Bronchial epithelial cell (primary cell): ENCODE measurements at regions not wholly inside any gene's neighbourhood (a gene's known extent, or its start where the extent isn't known, plus 50 kb on each side); places are given as distances from the start of the nearest gene placed in this dataset.
"Not testable (repeated sequence)": the region's sequence is repeated elsewhere in the genome, so short reads cannot be mapped to it uniquely, and the experiment has no call there.

Experiments
- DNase-seq: peaks from one replicate; pipeline ENCODE4 v3.0.0-alpha.2; 2010; ENCODE audit warnings: low read depth
- FAIRE-seq: peaks from 2 replicates; lab custom pipeline; 2011; peaks lifted over from hg19 to GRCh38; lab: Jason Lieb, UNC
- H3K27me3 ChIP-seq: 2 replicates; pipeline ENCODE4 v1.5.1; 2011; ENCODE audit warnings: low read length; ENCODE audit not compliant: control insufficient read depth, insufficient read depth
- H3K36me3 ChIP-seq: 2 replicates; pipeline ENCODE4 v1.5.1; 2011; ENCODE audit warnings: low read length; ENCODE audit not compliant: control insufficient read depth, insufficient read depth
- H3K4me3 ChIP-seq: 2 replicates; pipeline ENCODE4 v1.5.1; 2011; ENCODE audit warnings: mild to moderate bottlenecking, low read depth, low read length, control low read depth
- TF ChIP-seq, protein P1 (sequence below): IDR thresholded peaks from 2 replicates; pipeline ENCODE4 v1.5.1; 2011; ENCODE audit warnings: mild to moderate bottlenecking, moderate library complexity, low read length, control low read depth, inconsistent platforms; ENCODE audit not compliant: insufficient read depth, severe bottlenecking

DNA sequence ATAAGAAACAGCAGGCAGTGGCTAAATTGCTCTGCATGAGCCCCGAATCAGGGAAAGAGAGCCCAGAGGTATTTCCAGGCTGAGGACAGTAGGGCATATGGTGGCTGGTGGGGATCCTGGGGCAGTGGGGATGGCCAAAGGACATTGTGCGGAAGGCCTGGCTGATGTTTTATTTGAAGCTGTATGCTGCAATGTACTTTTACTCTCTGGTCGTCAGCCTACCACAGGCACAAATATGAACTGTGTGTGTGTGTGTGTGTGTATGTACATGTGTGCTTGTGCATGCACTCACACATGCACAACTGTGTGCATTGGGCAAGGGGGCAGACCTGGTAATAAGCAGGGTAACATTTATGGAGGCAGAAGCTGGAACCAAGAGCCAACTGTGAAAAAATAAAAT lies 74.7 kb upstream of the GZMB start:
- no peaks in the 10 kb centered on the region for H3K27me3 ChIP-seq
- DNase-seq (no peak), FAIRE-seq (no peak)
- no peak overlapping the region for H3K4me3 ChIP-seq
- TF ChIP-seq, protein P1, sequence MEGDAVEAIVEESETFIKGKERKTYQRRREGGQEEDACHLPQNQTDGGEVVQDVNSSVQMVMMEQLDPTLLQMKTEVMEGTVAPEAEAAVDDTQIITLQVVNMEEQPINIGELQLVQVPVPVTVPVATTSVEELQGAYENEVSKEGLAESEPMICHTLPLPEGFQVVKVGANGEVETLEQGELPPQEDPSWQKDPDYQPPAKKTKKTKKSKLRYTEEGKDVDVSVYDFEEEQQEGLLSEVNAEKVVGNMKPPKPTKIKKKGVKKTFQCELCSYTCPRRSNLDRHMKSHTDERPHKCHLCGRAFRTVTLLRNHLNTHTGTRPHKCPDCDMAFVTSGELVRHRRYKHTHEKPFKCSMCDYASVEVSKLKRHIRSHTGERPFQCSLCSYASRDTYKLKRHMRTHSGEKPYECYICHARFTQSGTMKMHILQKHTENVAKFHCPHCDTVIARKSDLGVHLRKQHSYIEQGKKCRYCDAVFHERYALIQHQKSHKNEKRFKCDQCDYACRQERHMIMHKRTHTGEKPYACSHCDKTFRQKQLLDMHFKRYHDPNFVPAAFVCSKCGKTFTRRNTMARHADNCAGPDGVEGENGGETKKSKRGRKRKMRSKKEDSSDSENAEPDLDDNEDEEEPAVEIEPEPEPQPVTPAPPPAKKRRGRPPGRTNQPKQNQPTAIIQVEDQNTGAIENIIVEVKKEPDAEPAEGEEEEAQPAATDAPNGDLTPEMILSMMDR: no peak
- H3K36me3 ChIP-seq: no peaks in the 10 kb centered on the region

DNA sequence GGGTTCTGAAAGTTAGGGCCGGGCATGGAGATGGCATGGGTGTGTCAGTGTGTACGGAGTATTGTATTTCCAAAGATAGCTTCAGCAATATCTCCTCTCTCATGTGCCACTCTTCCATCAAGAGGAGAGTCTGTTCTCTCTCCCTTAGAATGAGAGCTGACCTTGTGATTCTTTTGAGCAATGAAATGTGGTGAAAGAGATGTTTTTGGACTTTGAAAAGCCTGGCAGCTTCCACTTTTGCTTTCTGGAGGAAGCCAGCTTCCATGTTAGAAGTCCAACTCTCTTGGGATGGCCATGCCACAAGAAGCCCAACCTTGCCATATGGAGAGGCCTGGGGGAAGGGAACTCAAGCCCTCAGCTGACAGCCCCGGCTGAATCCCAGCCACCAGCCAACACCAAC lies 72.4 kb upstream of the GZMB start:
- H3K36me3 ChIP-seq: no peaks in the 10 kb centered on the region
- TF ChIP-seq, protein P1: no peak
- FAIRE-seq: no peak

DNA sequence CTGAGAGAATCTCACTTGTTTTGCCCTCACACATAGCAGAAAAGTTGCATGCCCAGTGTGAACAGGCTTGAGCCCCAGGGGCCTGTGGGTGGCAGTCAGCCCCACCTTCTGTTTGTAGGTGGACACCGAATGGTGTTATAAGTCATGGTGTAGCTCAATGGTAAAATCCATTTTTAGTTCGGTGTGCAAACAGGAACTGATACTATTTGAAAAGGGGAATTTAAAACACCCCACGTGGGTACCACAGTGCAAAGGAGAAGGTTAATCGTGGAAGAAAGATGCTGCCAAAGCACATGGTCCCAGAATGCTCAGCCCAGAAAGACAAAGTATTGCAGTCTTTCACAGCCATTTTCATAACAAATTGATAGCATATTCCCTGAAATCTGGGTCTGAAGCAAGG lies 71.8 kb upstream of the GZMB start:
- FAIRE-seq: no peak
- no peak for DNase-seq
- Histone ChIP-seq H3K4me3 (no peak overlapping the region), H3K27me3 (no peaks in the 10 kb centered on the region), H3K36me3 (no peaks in the 10 kb centered on the region)
- TF ChIP-seq, protein P1: no peak

More for the DNA sequence above, 72.4 kb upstream of the GZMB start:
- no peaks in the 10 kb centered on the region for H3K27me3 ChIP-seq
- H3K4me3 ChIP-seq: no peak overlapping the region
- no peak for DNase-seq

DNA sequence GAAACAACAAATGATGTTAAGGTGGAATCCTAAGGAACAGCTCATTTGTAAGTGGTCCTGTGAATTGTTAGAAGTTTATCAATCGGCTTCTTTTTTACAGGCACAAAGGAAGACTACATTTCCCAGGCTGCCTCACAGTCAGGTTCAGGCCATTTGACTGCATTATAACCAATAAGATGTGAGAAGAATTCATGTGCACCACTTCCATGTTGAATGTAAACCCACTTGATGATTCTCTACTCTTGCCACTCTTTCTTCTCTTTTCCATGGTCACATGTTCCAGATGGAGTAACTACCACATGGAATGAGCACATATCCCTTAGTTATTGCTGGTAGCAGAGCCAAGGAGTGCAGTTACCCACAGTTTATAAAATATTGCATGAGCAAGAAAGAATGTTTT lies 67.1 kb upstream of the GZMB start:
- TF ChIP-seq, protein P1: no peak
- DNase-seq (no peak), FAIRE-seq (no peak)
- no peaks in the 10 kb centered on the region for H3K36me3 ChIP-seq
- H3K4me3 ChIP-seq: no peak overlapping the region
- H3K27me3 ChIP-seq: no peaks in the 10 kb centered on the region

DNA sequence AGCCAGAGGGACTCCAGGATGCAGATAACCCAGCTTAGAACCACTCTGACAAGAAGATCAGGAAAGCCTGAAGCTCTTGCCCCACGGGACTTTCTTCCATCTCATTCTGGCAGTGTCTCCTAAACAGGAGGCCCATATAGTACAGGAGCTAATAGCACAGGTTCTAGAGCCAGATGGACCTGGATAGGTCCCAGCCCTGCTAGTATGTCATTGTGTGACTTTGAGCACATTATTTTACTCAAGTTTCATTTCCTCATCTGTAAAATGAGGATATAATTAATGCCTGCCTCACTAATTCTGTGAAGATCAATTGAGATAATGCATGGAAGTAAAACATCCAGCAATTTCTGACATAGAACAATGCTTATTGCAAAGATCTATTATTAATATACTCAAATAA lies 66.5 kb upstream of the GZMB start:
- FAIRE-seq (no peak), DNase-seq (no peak)
- TF ChIP-seq, protein P1: no peak
- no peaks in the 10 kb centered on the region for H3K27me3 ChIP-seq
- no peaks in the 10 kb centered on the region for H3K36me3 ChIP-seq
- H3K4me3 ChIP-seq: no peak overlapping the region

DNA sequence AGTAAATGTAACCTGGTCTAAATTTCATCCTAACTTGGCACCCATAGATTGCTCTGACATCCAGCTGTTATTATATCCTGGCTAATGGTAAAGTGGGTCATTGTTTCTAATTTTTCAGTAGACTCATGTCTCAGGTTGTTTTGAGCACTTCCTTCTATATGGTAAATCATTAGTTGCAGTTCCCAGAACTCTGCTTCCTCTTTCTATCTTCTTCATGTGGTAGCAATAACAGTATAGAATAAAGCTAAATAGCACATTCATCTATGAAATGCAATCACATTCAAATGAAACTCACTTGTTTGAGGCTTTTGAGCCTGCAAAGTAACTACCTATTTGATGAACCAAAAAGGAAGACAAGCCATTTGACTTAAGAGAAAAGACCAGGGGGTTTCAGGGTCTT lies 65.1 kb upstream of the GZMB start:
- Histone ChIP-seq H3K36me3 (no peaks in the 10 kb centered on the region), H3K4me3 (no peak overlapping the region), H3K27me3 (no peaks in the 10 kb centered on the region)
- no peak for FAIRE-seq
- TF ChIP-seq, protein P1: no peak
- DNase-seq: no peak

DNA sequence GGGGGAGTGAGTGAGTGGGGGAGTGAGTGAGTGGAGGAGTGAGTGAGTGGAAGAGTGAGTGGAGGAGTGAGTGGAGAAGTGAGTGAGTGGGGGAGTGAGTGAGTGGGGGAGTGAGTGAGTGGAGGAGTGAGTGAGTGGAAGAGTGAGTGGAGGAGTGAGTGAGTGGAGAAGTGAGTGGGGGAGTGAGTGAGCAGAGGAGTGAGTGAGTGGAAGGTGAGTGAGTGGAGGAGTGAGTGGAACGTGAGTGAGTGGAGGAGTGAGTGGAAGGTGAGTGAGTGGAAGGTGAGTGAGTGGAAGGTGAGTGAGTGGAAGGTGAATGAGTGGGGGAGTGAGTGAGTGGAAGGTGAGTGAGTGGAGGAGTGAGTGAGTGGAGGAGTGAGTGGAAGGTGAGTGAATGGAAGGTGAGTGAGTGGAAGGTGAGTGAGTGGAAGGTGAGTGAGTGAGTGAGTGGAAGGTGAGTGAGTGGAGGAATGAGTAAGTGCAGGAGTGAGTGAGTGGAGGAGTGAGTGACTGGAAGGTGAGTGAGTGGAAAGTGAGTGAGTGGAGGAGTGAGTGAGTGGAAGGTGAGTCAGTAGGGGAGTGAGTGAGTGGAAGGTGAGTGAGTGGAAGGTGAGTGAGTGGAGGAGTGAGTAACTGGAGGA lies 62.4 kb upstream of the GZMB start:
- FAIRE-seq, H3K27me3 ChIP-seq, H3K4me3 ChIP-seq, DNase-seq, H3K36me3 ChIP-seq: not testable (repeated sequence)
